Brain microvascular endothelial cell (primary cell): ENCODE measurements at regions not wholly inside any gene's neighbourhood (a gene's known extent, or its start where the extent isn't known, plus 50 kb on each side); places are given as distances from the start of the nearest gene placed in this dataset.

Experiments used
- DNase-seq: peaks from one replicate; pipeline ENCODE4 v3.0.0-alpha.2; 2020
- H3K27ac ChIP-seq: fragments of 250-450 bp; sonication (Bioruptor Pico); 2 replicates; pipeline ENCODE4 v1.5.1; 2020; ENCODE audit warnings: mild to moderate bottlenecking, moderate library complexity
- H3K27me3 ChIP-seq: fragments of 250-450 bp; sonication (Bioruptor Pico); replicated peaks from 2 replicates; pipeline ENCODE4 v1.5.1; 2020; ENCODE audit warnings: mild to moderate bottlenecking
- H3K36me3 ChIP-seq: fragments of 250-450 bp; sonication (Bioruptor Pico); replicated peaks from 2 replicates; pipeline ENCODE4 v1.5.1; 2020; ENCODE audit warnings: mild to moderate bottlenecking
- H3K4me3 ChIP-seq: 2 replicates; pipeline ENCODE4 v1.5.1; 2011; ENCODE audit warnings: low read depth, mild to moderate bottlenecking, control low read depth, low read length, moderate library complexity
- CTCF ChIP-seq: IDR thresholded peaks from 2 replicates; pipeline ENCODE4 v1.5.1; 2011; ENCODE audit warnings: low read depth, mild to moderate bottlenecking, moderate library complexity, low read length, control low read depth, inconsistent platforms; ENCODE audit errors: missing control alignments
- in situ Hi-C: cut with HindIII; loops from 2 replicates; pipeline ENCODE4 v1.10.0; 2017; ENCODE audit warnings: low sequenced_read_pairs, low pct_ligation_motif_present

GRCh38 chr5:164540174-164540573 lies 1034.8 kb downstream of the MAT2B start:
- no peak overlapping the region for H3K4me3 ChIP-seq
- H3K36me3 ChIP-seq: no peaks in the 10 kb centered on the region
- no peak overlapping the region for H3K27ac ChIP-seq
- no peaks in the 10 kb centered on the region for H3K27me3 ChIP-seq
- TF ChIP-seq CTCF: no peak
- in situ Hi-C loops: no loop called here
- no peak for DNase-seq

- H3K4me3 ChIP-seq: no peak overlapping the region
- no peaks in the 10 kb centered on the region for H3K36me3 ChIP-seq
- no peaks in the 10 kb centered on the region for H3K27me3 ChIP-seq
- TF ChIP-seq CTCF: no peak
- in situ Hi-C loops: no loop called here
- no peak overlapping the region for H3K27ac ChIP-seq
- no peak for DNase-seq
Measured at GRCh38 chr5:164545507-164545906, 1040.1 kb downstream of the MAT2B start.

- Histone ChIP-seq H3K27ac (no peak overlapping the region), H3K4me3 (no peak overlapping the region), H3K27me3 (no peaks in the 10 kb centered on the region), H3K36me3 (no peaks in the 10 kb centered on the region)
- DNase-seq: no peak
- in situ Hi-C loops: no loop called here
- no peak for TF ChIP-seq CTCF
Measured at GRCh38 chr5:164553851-164554250, 1048.4 kb downstream of the MAT2B start.

- in situ Hi-C loops: no loop called here
- no peaks in the 10 kb centered on the region for H3K36me3 ChIP-seq
- DNase-seq: no peak
Measured at GRCh38 chr5:164555809-164556208, 1050.4 kb downstream of the MAT2B start.

GRCh38 chr5:164560216-164560615 lies 1054.8 kb downstream of the MAT2B start:
- H3K27ac ChIP-seq: no peak overlapping the region
- no peaks in the 10 kb centered on the region for H3K36me3 ChIP-seq
- no peak overlapping the region for H3K4me3 ChIP-seq
- no peaks in the 10 kb centered on the region for H3K27me3 ChIP-seq
- in situ Hi-C loops: no loop called here
- no peak for DNase-seq
- no peak for TF ChIP-seq CTCF

More at GRCh38 chr5:164555809-164556208, 1050.4 kb downstream of the MAT2B start:
- Histone ChIP-seq H3K27me3 (no peaks in the 10 kb centered on the region), H3K27ac (no peak overlapping the region), H3K4me3 (no peak overlapping the region)
- TF ChIP-seq CTCF: no peak

- Histone ChIP-seq H3K27ac (no peak overlapping the region), H3K27me3 (no peaks in the 10 kb centered on the region), H3K36me3 (no peaks in the 10 kb centered on the region), H3K4me3 (no peak overlapping the region)
- DNase-seq: no peak
- in situ Hi-C loops: no loop called here
- no peak for TF ChIP-seq CTCF
Measured at GRCh38 chr5:164561933-164562872, 1056.8 kb downstream of the MAT2B start.
